ENCODE measurements at regions not wholly inside any gene's neighbourhood (a gene's known extent, or its start where the extent isn't known, plus 50 kb on each side); places are given as distances from the start of the nearest gene placed in this dataset.

DNA sequence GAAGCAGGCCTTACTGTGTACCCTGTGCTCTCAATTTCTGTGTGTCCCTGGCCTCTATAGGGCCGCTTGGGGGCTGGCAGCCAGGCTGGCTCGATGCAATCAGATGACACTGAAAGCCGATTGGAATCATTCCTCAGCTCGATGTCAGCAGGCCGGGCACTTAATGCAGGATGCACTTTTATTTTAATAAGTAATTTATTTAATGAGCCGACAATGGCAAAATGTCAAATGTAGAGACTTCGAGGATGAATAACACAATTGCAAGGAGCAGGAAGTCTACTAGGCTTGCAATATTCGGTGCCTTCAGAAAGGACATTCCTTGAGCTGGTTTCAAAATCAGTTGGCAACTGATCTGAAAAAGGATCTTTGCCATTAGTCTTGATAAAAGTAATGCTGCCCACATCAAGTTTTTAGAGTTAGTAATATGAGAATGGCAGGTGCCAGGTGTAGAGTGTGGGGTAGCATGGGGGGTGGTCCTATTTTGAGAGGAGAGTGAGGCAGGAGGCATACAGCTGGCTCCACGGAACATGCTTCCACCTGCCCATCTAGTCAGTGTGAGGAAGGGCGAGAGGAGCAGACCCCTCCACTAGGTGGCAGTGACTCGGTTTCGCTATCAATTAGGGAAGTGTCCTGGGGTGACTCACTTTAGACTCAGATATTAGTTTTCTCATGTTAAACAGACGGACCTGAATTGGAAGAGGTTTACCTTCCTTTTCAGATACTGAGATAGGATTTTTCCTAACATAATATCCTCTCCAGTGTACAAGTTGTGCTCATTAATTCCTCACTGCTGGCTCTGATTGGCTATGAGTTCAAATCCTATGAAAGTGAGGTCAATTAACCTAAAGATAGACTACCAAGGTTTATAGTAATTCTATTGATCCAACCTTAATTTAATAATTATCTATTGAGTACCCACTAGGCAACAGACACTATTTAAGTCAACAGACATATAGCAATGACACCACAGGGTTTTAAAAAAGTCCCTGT lies 80.9 kb downstream of the NABP1 start:
- intact Hi-C loops (cut with DNase I): no loop called here
- TF ChIP-seq CTCF (IDR thresholded peaks at IDR 0.05) (peak; percentile 14 to 60 (median 38)), POLR2A (IDR thresholded peaks at IDR 0.05) (no peak)
- Histone ChIP-seq H3K9me3 (no peaks in the 10 kb centered on the region), H3K27me3 (peaks cover 0 to 5% (median 0%) of the 10 kb centered on the region in 9 donors), H3K36me3 (no peaks in the 10 kb centered on the region), H3K4me3 (no peak overlapping the region), H3K4me1 (no peaks in the 10 kb centered on the region), H3K27ac (no peak overlapping the region)
- peak in 3 of 4 donors; percentile 62 to 74 (median 62) for ATAC-seq
- 55 to 64% (median 60%) methylated on average over 13 of the region's 13 CpGs for WGBS, 4 donors
- DNase-seq: peak in 2 of 5 donors; percentile 12 to 27

- DNase-seq (no peak), ATAC-seq (no peak)
- H3K9me3 ChIP-seq: no peaks in the 10 kb centered on the region
- 88 to 98% (median 94%) methylated on average over 4 of the region's 4 CpGs for WGBS, 4 donors
- TF ChIP-seq CTCF (IDR thresholded peaks at IDR 0.05): no peak
- TF ChIP-seq POLR2A (IDR thresholded peaks at IDR 0.05): no peak
- intact Hi-C loops (cut with DNase I): no loop called here
- H3K27ac ChIP-seq: no peak overlapping the region
- H3K4me3 ChIP-seq: no peak overlapping the region
- H3K36me3 ChIP-seq: no peaks in the 10 kb centered on the region
- H3K27me3 ChIP-seq: peaks cover 0 to 5% (median 0%) of the 10 kb centered on the region in 9 donors
- no peaks in the 10 kb centered on the region for H3K4me1 ChIP-seq
These were observed 81.7 kb downstream of the NABP1 start for GRCh38 chr2:191759680-191760079.

- H3K36me3 ChIP-seq: no peaks in the 10 kb centered on the region
- 61 to 75% (median 66%) methylated on average over 4 of the region's 4 CpGs for WGBS, 4 donors
- DNase-seq: no peak
- intact Hi-C loops (cut with DNase I): no loop called here
- ATAC-seq: no peak
- peaks cover 0 to under 1% (median 0%) of the 10 kb centered on the region in 9 donors for H3K27me3 ChIP-seq
- no peak overlapping the region for H3K4me3 ChIP-seq
- H3K27ac ChIP-seq: no peak overlapping the region
- H3K4me1 ChIP-seq: no peaks in the 10 kb centered on the region
- H3K9me3 ChIP-seq: no peaks in the 10 kb centered on the region
- TF ChIP-seq CTCF (IDR thresholded peaks at IDR 0.05) (no peak), POLR2A (IDR thresholded peaks at IDR 0.05) (no peak)
These were observed 82.8 kb downstream of the NABP1 start for GRCh38 chr2:191760655-191761262.

DNA sequence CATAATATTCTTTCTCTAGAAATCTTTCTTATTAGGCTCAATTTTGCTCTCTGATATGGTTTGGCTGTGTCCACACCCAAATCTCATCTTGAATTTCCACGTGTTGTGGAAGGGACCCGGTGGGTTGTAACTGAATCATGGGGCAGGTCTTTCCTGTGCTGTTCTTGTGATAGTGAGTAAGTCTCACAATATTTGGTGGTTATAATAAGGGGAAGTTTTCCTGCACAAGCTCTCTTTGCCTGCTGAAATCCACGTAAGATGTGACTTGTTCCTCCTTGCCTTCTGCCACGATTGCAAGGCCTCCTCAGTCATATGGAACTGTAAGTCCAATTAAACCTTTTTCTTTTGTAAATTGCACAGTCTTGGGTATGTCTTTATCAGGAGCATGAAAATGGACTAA lies 73.8 kb downstream of the CAVIN2 start:
- no peaks in the 10 kb centered on the region for H3K27me3 ChIP-seq
- DNase-seq (no peak), ATAC-seq (no peak)
- 83 to 89% (median 87%) methylated on average over 4 of the region's 4 CpGs for WGBS, 4 donors
- no peak overlapping the region for H3K27ac ChIP-seq
- no peaks in the 10 kb centered on the region for H3K4me1 ChIP-seq
- H3K9me3 ChIP-seq: peaks cover 0 to 15% (median 0%) of the 10 kb centered on the region in 12 donors
- TF ChIP-seq POLR2A (IDR thresholded peaks at IDR 0.05): no peak
- TF ChIP-seq CTCF (IDR thresholded peaks at IDR 0.05): no peak
- no peaks in the 10 kb centered on the region for H3K36me3 ChIP-seq
- H3K4me3 ChIP-seq: no peak overlapping the region
- intact Hi-C loops (cut with DNase I): no loop called here
